ENCODE measurements at regions not wholly inside any gene's neighbourhood (a gene's known extent, or its start where the extent isn't known, plus 50 kb on each side); places are given as distances from the start of the nearest gene placed in this dataset.

DNA sequence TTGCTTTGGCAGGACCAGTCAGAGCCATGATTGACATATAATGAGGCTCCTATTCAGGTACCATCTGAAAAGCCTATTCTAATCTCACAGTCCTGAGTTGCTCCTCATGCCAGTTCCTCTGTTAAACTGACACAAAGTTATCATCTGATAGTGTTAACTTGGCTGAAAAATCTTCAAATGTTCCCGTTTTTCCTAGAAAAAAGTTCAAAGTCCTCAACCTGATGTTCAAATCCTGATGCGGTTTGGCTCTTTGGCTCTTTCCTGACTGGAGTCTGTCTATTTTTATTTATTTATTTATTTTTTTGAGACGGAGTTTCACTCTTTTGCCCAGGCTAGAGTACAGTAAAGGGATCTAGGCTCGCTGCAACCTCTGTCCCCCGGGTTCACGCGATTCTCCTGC, 244.2 kb downstream of the ANKRD50 start:
- TF ChIP-seq POLR2A (IDR thresholded peaks at IDR 0.05; ENCODE audit: low read depth, low read length), result no peak
- no peak for TF ChIP-seq POLR2AphosphoS5 (IDR thresholded peaks at IDR 0.05; ENCODE audit: low read depth, low read length)

Measured in GM12892 (cell line).